ENCODE measurements at regions not wholly inside any gene's neighbourhood (a gene's known extent, or its start where the extent isn't known, plus 50 kb on each side); places are given as distances from the start of the nearest gene placed in this dataset.

GRCh38 chr12:93144109-93144508, 215.0 kb upstream of the EEA1 start:
- BruUV-seq (replicated peaks): no TSS peak
- Histone ChIP-seq H3K4me1 (ENCODE audit: insufficient read depth, low read length, poor library complexity, severe bottlenecking) (peaks cover 32% of the 10 kb centered on the region), H3K36me3 (ENCODE audit: insufficient read depth, low read length, poor library complexity, severe bottlenecking) (no peaks in the 10 kb centered on the region), H3K27ac (ENCODE audit: low read depth, low read length, poor library complexity, severe bottlenecking) (peak overlapping the region; percentile 54), H3K9me3 (ENCODE audit: low read depth, low read length, poor library complexity, severe bottlenecking) (no peaks in the 10 kb centered on the region), H3K27me3 (replicated peaks; ENCODE audit: insufficient read depth, low read depth, low read length, poor library complexity) (no peaks in the 10 kb centered on the region), H3K4me3 (ENCODE audit: low read depth, low read length, poor library complexity, severe bottlenecking) (no peak overlapping the region)
- intact Hi-C loops (cut with micrococcal nuclease; ENCODE audit: unreplicated experiment): no loop called here
- TF ChIP-seq EZH2 (IDR thresholded peaks at IDR 0.05; ENCODE audit: borderline replicate concordance, low read depth, low read length, poor library complexity, severe bottlenecking) (no peak), CTCF (conservative IDR thresholded peaks at IDR 0.05; ENCODE audit: low read depth, low read length) (no peak)
- CTCF ChIA-PET: no interaction called here
- POLR2A ChIA-PET (ENCODE audit: low non-redundant PET): no interaction called here
- DNase-seq (ENCODE audit: low spot score): peak; percentile 79

GRCh38 chr12:93145086-93145485, 216.0 kb upstream of the EEA1 start:
- Histone ChIP-seq H3K36me3 (ENCODE audit: insufficient read depth, low read length, poor library complexity, severe bottlenecking) (no peaks in the 10 kb centered on the region), H3K9me3 (ENCODE audit: low read depth, low read length, poor library complexity, severe bottlenecking) (no peaks in the 10 kb centered on the region), H3K27me3 (replicated peaks; ENCODE audit: insufficient read depth, low read depth, low read length, poor library complexity) (no peaks in the 10 kb centered on the region), H3K4me3 (ENCODE audit: low read depth, low read length, poor library complexity, severe bottlenecking) (no peak overlapping the region), H3K4me1 (ENCODE audit: insufficient read depth, low read length, poor library complexity, severe bottlenecking) (peaks cover 29% of the 10 kb centered on the region), H3K27ac (ENCODE audit: low read depth, low read length, poor library complexity, severe bottlenecking) (peak overlapping the region; percentile 54)
- no peak for DNase-seq (ENCODE audit: low spot score)
- TF ChIP-seq EZH2 (IDR thresholded peaks at IDR 0.05; ENCODE audit: borderline replicate concordance, low read depth, low read length, poor library complexity, severe bottlenecking) (no peak), CTCF (conservative IDR thresholded peaks at IDR 0.05; ENCODE audit: low read depth, low read length) (no peak)
- no TSS peak for BruUV-seq (replicated peaks)
- intact Hi-C loops (cut with micrococcal nuclease; ENCODE audit: unreplicated experiment): no loop called here
- POLR2A ChIA-PET (ENCODE audit: low non-redundant PET): no interaction called here
- CTCF ChIA-PET: no interaction called here

GRCh38 chr12:93146263-93146939, 217.3 kb upstream of the EEA1 start:
- BruUV-seq (replicated peaks): no TSS peak
- POLR2A ChIA-PET (ENCODE audit: low non-redundant PET): no interaction called here

More at GRCh38 chr12:93146263-93146939, 217.3 kb upstream of the EEA1 start:
- Histone ChIP-seq H3K9me3 (ENCODE audit: low read depth, low read length, poor library complexity, severe bottlenecking) (no peaks in the 10 kb centered on the region), H3K36me3 (ENCODE audit: insufficient read depth, low read length, poor library complexity, severe bottlenecking) (no peaks in the 10 kb centered on the region), H3K27me3 (replicated peaks; ENCODE audit: insufficient read depth, low read depth, low read length, poor library complexity) (no peaks in the 10 kb centered on the region), H3K4me3 (ENCODE audit: low read depth, low read length, poor library complexity, severe bottlenecking) (no peak overlapping the region), H3K27ac (ENCODE audit: low read depth, low read length, poor library complexity, severe bottlenecking) (no peak overlapping the region), H3K4me1 (ENCODE audit: insufficient read depth, low read length, poor library complexity, severe bottlenecking) (peaks cover 29% of the 10 kb centered on the region)
- CTCF ChIA-PET: interaction anchor here (0.5 kb wide), 1 partner anchor 31 kb away, joined by 5 read pairs; no protein-coding TSS in a partner anchor
- DNase-seq (ENCODE audit: low spot score): no peak
- TF ChIP-seq CTCF (conservative IDR thresholded peaks at IDR 0.05; ENCODE audit: low read depth, low read length) (no peak), EZH2 (IDR thresholded peaks at IDR 0.05; ENCODE audit: borderline replicate concordance, low read depth, low read length, poor library complexity, severe bottlenecking) (no peak)
- intact Hi-C loops (cut with micrococcal nuclease; ENCODE audit: unreplicated experiment): no loop called here
